Thyroid gland (tissue), 4 donors: ENCODE measurements at regions not wholly inside any gene's neighbourhood (a gene's known extent, or its start where the extent isn't known, plus 50 kb on each side); places are given as distances from the start of the nearest gene placed in this dataset.

Experiments used
- DNase-seq, 2 donors: peaks; one replicate each; pipeline ENCODE4 v3.0.0-alpha.2; 2019
- H3K27ac ChIP-seq, 3 donors: fragments of 200-600 bp; sonication (generic); 1 replicate in 2 of 3; 2 replicates in 1 of 3; pipeline ENCODE4 v1.5.1; 2016 to 2019; ENCODE audit warnings: mild to moderate bottlenecking in 1 of 3, moderate library complexity in 1 of 3
- H3K27me3 ChIP-seq: fragments of 200-600 bp; sonication (generic); one replicate; pipeline ENCODE4 v1.5.1; 2019
- H3K36me3 ChIP-seq, 2 donors: fragments of 200-600 bp; sonication (generic); one replicate each; pipeline ENCODE4 v1.5.1; 2016 to 2019
- H3K4me1 ChIP-seq, 2 donors: fragments of 200-600 bp; sonication (generic); one replicate each; pipeline ENCODE4 v1.5.1; 2017 to 2019
- H3K4me3 ChIP-seq, 3 donors: fragments of 200-600 bp; sonication (generic); replicated peaks in 1 of 3; 1 replicate in 2 of 3; 2 replicates in 1 of 3; pipeline ENCODE4 v1.5.1; 2016; ENCODE audit warnings: mild to moderate bottlenecking in 1 of 3
- H3K9me3 ChIP-seq: fragments of 200-600 bp; sonication (generic); one replicate; pipeline ENCODE4 v1.5.1; 2017
- CTCF ChIP-seq, 6 experiments: fragments of 200-600 bp in 3 of 6; fragments of 450-650 bp in 3 of 6; sonication (generic) in 3 of 6; IDR thresholded peaks; one replicate each; pipeline ENCODE4 v1.5.1; 2016 to 2019; ENCODE audit warnings: antibody characterized with exemption in 6 of 6, mild to moderate bottlenecking in 2 of 6, inconsistent platforms in 1 of 6, moderate library complexity in 1 of 6
- POLR2A ChIP-seq, 2 donors: fragments of 450-650 bp; IDR thresholded peaks; one replicate each; pipeline ENCODE4 v1.6.1; 2017; ENCODE audit warnings: antibody characterized with exemption in 2 of 2, mild to moderate bottlenecking in 2 of 2, moderate library complexity in 1 of 2
- WGBS, 2 donors: methylation state at CpG; one replicate each; pipeline ENCODE4 v1.1.5; 2017; 5-methylcytosine and 5-hydroxymethylcytosine counted together
- intact Hi-C: fragments of 100-400 bp; cut with DNase I; formaldehyde crosslinking; loops from one replicate; pipeline ENCODE4 v1.15.1; 2023

GRCh38 chr7:13028825-13029099, 341.3 kb downstream of the ARL4A start:
- H3K27ac ChIP-seq: no peak overlapping the region
- intact Hi-C loops: no loop called here

GRCh38 chr7:13031468-13031867, 344.0 kb downstream of the ARL4A start:
- Histone ChIP-seq H3K9me3 (no peaks in the 10 kb centered on the region), H3K27ac (no peak overlapping the region), H3K4me3 (no peak overlapping the region), H3K27me3 (no peaks in the 10 kb centered on the region), H3K4me1 (no peaks in the 10 kb centered on the region), H3K36me3 (no peaks in the 10 kb centered on the region)
- whole genome bisulfite sequencing, 2 donors: 76 to 82% methylated on average over 3 of the region's 3 CpGs
- TF ChIP-seq CTCF (IDR thresholded peaks at IDR 0.05) (no peak), POLR2A (IDR thresholded peaks at IDR 0.05) (no peak)
- intact Hi-C loops: no loop called here
- no peak for DNase-seq

More at GRCh38 chr7:13028825-13029099, 341.3 kb downstream of the ARL4A start:
- no peaks in the 10 kb centered on the region for H3K27me3 ChIP-seq
- no peaks in the 10 kb centered on the region for H3K9me3 ChIP-seq
- TF ChIP-seq POLR2A (IDR thresholded peaks at IDR 0.05) (no peak), CTCF (IDR thresholded peaks at IDR 0.05) (no peak)
- no peaks in the 10 kb centered on the region for H3K36me3 ChIP-seq
- H3K4me1 ChIP-seq: no peaks in the 10 kb centered on the region
- no peak for DNase-seq
- WGBS, 2 donors: 58 to 69% methylated on average over 2 of the region's 2 CpGs
- H3K4me3 ChIP-seq: no peak overlapping the region

DNA sequence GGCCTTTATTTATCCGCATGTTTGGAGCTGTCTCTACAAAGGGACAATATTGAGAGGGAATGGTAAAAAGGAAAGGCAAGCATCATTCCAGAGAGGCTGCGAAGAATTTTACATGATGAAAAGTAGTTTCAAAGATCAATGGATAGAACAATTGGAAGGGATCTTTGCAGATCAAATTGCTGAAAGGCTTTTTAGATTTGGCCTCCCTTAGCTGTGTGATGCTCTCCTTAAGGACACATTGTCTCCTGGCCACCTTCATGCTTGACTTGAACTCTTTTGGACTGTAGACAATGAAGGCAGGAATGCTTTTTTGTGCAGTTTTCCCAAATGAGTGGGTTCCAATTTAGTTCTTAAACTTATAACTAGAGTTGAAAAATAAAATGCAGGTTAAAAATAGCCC, 344.7 kb downstream of the ARL4A start:
- 93% methylated on average over 2 of the region's 2 CpGs for WGBS, 2 donors
- intact Hi-C loops: no loop called here
- no peaks in the 10 kb centered on the region for H3K9me3 ChIP-seq
- H3K4me3 ChIP-seq: no peak overlapping the region
- no peaks in the 10 kb centered on the region for H3K27me3 ChIP-seq
- DNase-seq: no peak
- H3K4me1 ChIP-seq: no peaks in the 10 kb centered on the region
- no peak overlapping the region for H3K27ac ChIP-seq
- H3K36me3 ChIP-seq: no peaks in the 10 kb centered on the region
- TF ChIP-seq POLR2A (IDR thresholded peaks at IDR 0.05) (no peak), CTCF (IDR thresholded peaks at IDR 0.05) (no peak)

DNA sequence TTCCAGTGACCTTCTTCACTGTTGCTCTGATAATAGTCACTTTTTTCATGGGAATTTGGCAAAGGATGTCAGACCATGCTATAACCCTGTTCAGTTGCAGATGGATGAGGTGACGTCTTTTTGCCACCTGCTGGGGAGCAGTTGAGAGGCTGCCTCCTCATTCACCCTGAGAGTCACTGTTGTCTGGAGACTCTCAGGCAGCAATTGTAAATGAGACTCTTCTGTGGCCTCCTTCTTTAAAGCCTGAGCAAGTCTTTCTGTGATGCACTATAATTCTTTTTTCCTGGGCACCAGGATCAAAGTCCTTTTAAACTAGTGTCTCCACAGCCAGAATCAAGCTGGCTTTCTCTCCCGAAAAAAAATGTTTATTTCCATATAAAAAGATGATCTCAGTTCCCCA, 345.1 kb downstream of the ARL4A start:
- no peak for DNase-seq
- intact Hi-C loops: no loop called here

DNA sequence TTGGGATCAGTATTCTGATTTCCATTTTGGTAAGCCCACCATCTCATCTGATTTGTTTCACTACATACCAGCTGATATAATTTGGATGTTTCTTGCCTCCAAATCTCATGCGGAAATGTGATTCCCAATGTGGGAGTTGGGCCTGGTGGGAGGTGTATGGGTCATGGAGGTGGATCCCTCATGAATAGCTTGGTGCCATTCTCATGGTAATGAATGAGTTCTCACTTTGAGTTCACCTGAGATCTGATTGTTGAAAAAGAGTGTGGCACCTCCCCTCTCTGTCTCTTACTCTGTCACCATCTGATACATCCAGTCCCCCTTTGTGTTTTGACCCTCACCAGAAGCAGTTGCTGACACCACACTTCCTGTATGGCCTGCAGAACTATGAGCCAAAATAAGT, 347.3 kb downstream of the ARL4A start:
- no peak for DNase-seq
- WGBS, 2 donors: 91 to 100% methylated on average over 1 of the region's 1 CpG
- H3K27me3 ChIP-seq: no peaks in the 10 kb centered on the region
- no peak overlapping the region for H3K27ac ChIP-seq
- intact Hi-C loops: no loop called here
- H3K36me3 ChIP-seq: no peaks in the 10 kb centered on the region
- no peak for TF ChIP-seq CTCF (IDR thresholded peaks at IDR 0.05)
- TF ChIP-seq POLR2A (IDR thresholded peaks at IDR 0.05): no peak
- no peaks in the 10 kb centered on the region for H3K9me3 ChIP-seq
- no peak overlapping the region for H3K4me3 ChIP-seq
- H3K4me1 ChIP-seq: no peaks in the 10 kb centered on the region

More for the DNA sequence above, 345.1 kb downstream of the ARL4A start:
- Histone ChIP-seq H3K9me3 (no peaks in the 10 kb centered on the region), H3K4me3 (no peak overlapping the region), H3K36me3 (no peaks in the 10 kb centered on the region), H3K27me3 (no peaks in the 10 kb centered on the region), H3K27ac (no peak overlapping the region), H3K4me1 (no peaks in the 10 kb centered on the region)
- 53 to 63% methylated on average over 2 of the region's 2 CpGs for WGBS, 2 donors
- TF ChIP-seq POLR2A (IDR thresholded peaks at IDR 0.05) (no peak), CTCF (IDR thresholded peaks at IDR 0.05) (no peak)
